H9 (cell line): ENCODE measurements at regions not wholly inside any gene's neighbourhood (a gene's known extent, or its start where the extent isn't known, plus 50 kb on each side); places are given as distances from the start of the nearest gene placed in this dataset.
"Not testable (repeated sequence)": the region's sequence is repeated elsewhere in the genome, so short reads cannot be mapped to it uniquely, and the experiment has no call there.

ENCODE experiments used
- DNase-seq: peaks from one replicate; pipeline ENCODE4 v3.0.0-alpha.2; 2017
- H2AFZ ChIP-seq: one replicate; pipeline ENCODE4 v1.6.1; 2013; ENCODE audit warnings: mild to moderate bottlenecking, low read length, control low read depth, moderate library complexity
- H2AK5ac ChIP-seq: 2 replicates; pipeline ENCODE4 v1.6.1; 2013; ENCODE audit warnings: low read length, control low read depth, mixed read lengths; ENCODE audit not compliant: insufficient read length
- H2BK120ac ChIP-seq: one replicate; pipeline ENCODE4 v1.6.1; 2013; ENCODE audit warnings: low read depth, mild to moderate bottlenecking, low read length, control low read depth, inconsistent platforms; ENCODE audit not compliant: poor library complexity, severe bottlenecking
- H2BK12ac ChIP-seq: 2 replicates; pipeline ENCODE4 v1.6.1; 2013; ENCODE audit warnings: low read length, control low read depth, mixed read lengths, low read depth; ENCODE audit not compliant: insufficient read length
- H2BK15ac ChIP-seq: 2 replicates; pipeline ENCODE4 v1.6.1; 2013; ENCODE audit warnings: low read depth, low read length, control low read depth
- H2BK20ac ChIP-seq: one replicate; pipeline ENCODE4 v1.6.1; 2013; ENCODE audit warnings: low read depth, mild to moderate bottlenecking, low read length, control low read depth, inconsistent platforms; ENCODE audit not compliant: poor library complexity, severe bottlenecking
- H2BK5ac ChIP-seq: 2 replicates; pipeline ENCODE4 v1.6.1; 2013; ENCODE audit warnings: low read length, control low read depth, mixed read lengths; ENCODE audit not compliant: insufficient read length
- H3K14ac ChIP-seq: 2 replicates; pipeline ENCODE4 v1.6.1; 2013; ENCODE audit warnings: low read length, control low read depth; ENCODE audit not compliant: insufficient read depth
- H3K18ac ChIP-seq: 2 replicates; pipeline ENCODE4 v1.6.1; 2013; ENCODE audit warnings: low read depth, mild to moderate bottlenecking, mixed read lengths, low read length, control low read depth; ENCODE audit not compliant: insufficient read length
- H3K23ac ChIP-seq: 2 replicates; pipeline ENCODE4 v1.6.1; 2013; ENCODE audit warnings: low read length, control low read depth, mixed read lengths, low read depth; ENCODE audit not compliant: insufficient read length
- H3K23me2 ChIP-seq: 2 replicates; pipeline ENCODE4 v1.6.1; 2013; ENCODE audit warnings: low read depth, mild to moderate bottlenecking, mixed read lengths, low read length, control low read depth; ENCODE audit not compliant: insufficient read length, poor library complexity, severe bottlenecking
- H3K27ac ChIP-seq: 2 replicates; pipeline ENCODE4 v1.5.1; 2013; ENCODE audit warnings: low read length, control low read depth, mixed read lengths, low read depth; ENCODE audit not compliant: insufficient read length
- H3K27me3 ChIP-seq: 2 replicates; pipeline ENCODE4 v1.6.1; 2013; ENCODE audit warnings: low read length, control low read depth, inconsistent platforms; ENCODE audit not compliant: insufficient read depth
- H3K4ac ChIP-seq: 2 replicates; pipeline ENCODE4 v1.6.1; 2013; ENCODE audit warnings: low read depth, mild to moderate bottlenecking, control low read depth, inconsistent platforms, low read length, moderate library complexity
- H3K4me1 ChIP-seq: 2 replicates; pipeline ENCODE4 v1.6.1; 2013; ENCODE audit warnings: low read length, control low read depth, inconsistent platforms; ENCODE audit not compliant: insufficient read depth
- H3K4me2 ChIP-seq: 2 replicates; pipeline ENCODE4 v1.6.1; 2013; ENCODE audit warnings: low read length, control low read depth, mixed read lengths; ENCODE audit not compliant: insufficient read length, insufficient read depth
- H3K56ac ChIP-seq: 2 replicates; pipeline ENCODE4 v1.6.1; 2013; ENCODE audit warnings: low read depth, mild to moderate bottlenecking, mixed read lengths, low read length, control low read depth; ENCODE audit not compliant: insufficient read length
- H3K79me1 ChIP-seq: 2 replicates; pipeline ENCODE4 v1.6.1; 2013; ENCODE audit warnings: low read depth, mild to moderate bottlenecking, moderate library complexity, low read length, control low read depth, inconsistent platforms; ENCODE audit not compliant: insufficient read depth, poor library complexity, severe bottlenecking
- H3K79me2 ChIP-seq: 2 replicates; pipeline ENCODE4 v1.6.1; 2013; ENCODE audit warnings: low read length, control low read depth, inconsistent platforms; ENCODE audit not compliant: insufficient read depth
- H3K9ac ChIP-seq: 2 replicates; pipeline ENCODE4 v1.6.1; 2013; ENCODE audit warnings: low read length, control low read depth, mixed read lengths; ENCODE audit not compliant: insufficient read length; ENCODE audit errors: extremely low read depth
- H3K9me3 ChIP-seq: one replicate; pipeline ENCODE4 v1.6.1; 2013; ENCODE audit warnings: low read depth, low read length, inconsistent platforms; ENCODE audit not compliant: control insufficient read depth
- H3T11ph ChIP-seq: one replicate; pipeline ENCODE4 v1.6.1; 2013; ENCODE audit warnings: mild to moderate bottlenecking, low read length, control low read depth, inconsistent platforms
- H4K20me1 ChIP-seq: one replicate; pipeline ENCODE4 v1.6.1; 2013; ENCODE audit not compliant: control insufficient read depth, insufficient read length, insufficient read depth
- H4K5ac ChIP-seq: 2 replicates; pipeline ENCODE4 v1.6.1; 2013; ENCODE audit warnings: low read depth, mild to moderate bottlenecking, mixed read lengths, low read length, control low read depth; ENCODE audit not compliant: insufficient read length
- H4K8ac ChIP-seq: replicated peaks from 2 replicates; pipeline ENCODE4 v1.6.1; 2013; ENCODE audit warnings: low read length, control low read depth, mixed read lengths, low read depth; ENCODE audit not compliant: insufficient read length
- H4K91ac ChIP-seq: 2 replicates; pipeline ENCODE4 v1.6.1; 2013; ENCODE audit warnings: low read depth, mild to moderate bottlenecking, moderate library complexity, mixed read lengths, low read length, control low read depth; ENCODE audit not compliant: insufficient read length
- H3K27ac Mint-ChIP-seq, 3 experiments: 2 replicates in 2 of 3; 3 replicates in 1 of 3; pipeline ENCODE4 v1.8.0; 2020 to 2021; ENCODE audit warnings: mixed read lengths in 3 of 3, mild to moderate bottlenecking in 1 of 3, moderate library complexity in 1 of 3
- H3K27me3 Mint-ChIP-seq: 2 replicates; pipeline ENCODE4 v1.8.0; 2021; ENCODE audit warnings: low read depth, mild to moderate bottlenecking, moderate library complexity, mixed read lengths
- H3K36me3 Mint-ChIP-seq, 3 experiments: 2 replicates in 2 of 3; 3 replicates in 1 of 3; pipeline ENCODE4 v1.8.0; 2020 to 2021; ENCODE audit warnings: low read depth in 3 of 3, mixed read lengths in 3 of 3; ENCODE audit not compliant: insufficient read depth in 1 of 3
- H3K4me1 Mint-ChIP-seq, 2 experiments: 2 replicates each; pipeline ENCODE4 v1.8.0; 2020; ENCODE audit warnings: mixed read lengths in 2 of 2
- H3K4me3 Mint-ChIP-seq, 2 experiments: 2 replicates in 1 of 2; 3 replicates in 1 of 2; pipeline ENCODE4 v1.8.0; 2020 to 2021; ENCODE audit warnings: mild to moderate bottlenecking in 2 of 2, mixed read lengths in 2 of 2, moderate library complexity in 1 of 2
- H3K9me3 Mint-ChIP-seq, 2 experiments: 2 replicates in 1 of 2; 3 replicates in 1 of 2; pipeline ENCODE4 v1.8.0; 2020; ENCODE audit warnings: mild to moderate bottlenecking in 2 of 2, mixed read lengths in 2 of 2, moderate library complexity in 1 of 2
- WGBS: extraction: QIAGEN DNeasy Blood & Tissue Kit; methylation state at CpG from one replicate; pipeline ENCODE4 v1.1.7; 2013; ENCODE audit warnings: missing lambda C conversion rate, low lambda C conversion rate, mixed read lengths; ENCODE audit not compliant: insufficient read length; ENCODE audit errors: extremely low coverage; 5-methylcytosine and 5-hydroxymethylcytosine counted together
- TF ChIP-seq, protein P1 (sequence below): fragments of 200-600 bp; sonication (generic); conservative IDR thresholded peaks from 3 replicates; pipeline ENCODE4 v1.8.0; 2021; ENCODE audit warnings: antibody characterized with exemption, mild to moderate bottlenecking

DNA sequence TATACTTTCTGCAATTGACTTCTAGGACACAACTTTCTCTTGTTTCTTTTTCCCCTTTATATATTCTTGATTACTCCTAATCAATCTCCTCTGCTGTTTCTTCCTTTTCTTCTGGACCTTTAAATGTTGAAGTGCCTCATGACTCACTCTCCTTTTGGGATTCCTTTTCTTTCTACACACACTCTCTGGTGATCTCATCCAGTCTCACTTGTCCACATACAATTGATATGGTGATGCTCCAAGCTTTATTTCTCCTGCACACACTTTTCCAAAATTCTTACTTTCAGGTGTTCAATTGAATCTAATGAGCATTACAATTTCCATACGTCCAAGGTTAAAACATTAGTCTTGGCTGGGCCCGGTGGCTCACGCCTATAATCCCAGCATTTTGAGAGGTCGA lies 794.8 kb upstream of the EPHA5 start:
- no peaks in the 10 kb centered on the region for H3K9me3 ChIP-seq
- no peak overlapping the region for H4K5ac ChIP-seq
- H2BK15ac ChIP-seq: no peak overlapping the region
- H3K9ac ChIP-seq: no peak overlapping the region
- WGBS: no CpG with 5 or more reads among the region's 4 CpGs
- no peak overlapping the region for H3K14ac ChIP-seq
- no peak overlapping the region for H3K23ac ChIP-seq
- no peak overlapping the region for H2AK5ac ChIP-seq
- no peaks in the 10 kb centered on the region for H3K79me2 ChIP-seq
- no peaks in the 10 kb centered on the region for H4K20me1 ChIP-seq
- no peak overlapping the region for H3K4ac ChIP-seq
- DNase-seq: no peak
- no peaks in the 10 kb centered on the region for H3K23me2 ChIP-seq
- Mint-ChIP-seq H3K27ac (no peak overlapping the region), H3K9me3 (peaks cover 7 to 11% of the 10 kb centered on the region in 2 experiments), H3K27me3 (no peaks in the 10 kb centered on the region), H3K4me3 (no peak overlapping the region), H3K4me1 (no peaks in the 10 kb centered on the region), H3K36me3 (peaks cover 2 to 6% (median 3%) of the 10 kb centered on the region in 3 experiments; a peak in 5 of 7 replicates)
- no peak overlapping the region for H3K56ac ChIP-seq
- H2AFZ ChIP-seq: no peak overlapping the region
- H3K27ac ChIP-seq: no peak overlapping the region
- no peak overlapping the region for H2BK5ac ChIP-seq
- no peak overlapping the region for H3K4me2 ChIP-seq
- no peak overlapping the region for H3K18ac ChIP-seq
- no peak overlapping the region for H3T11ph ChIP-seq
- no peaks in the 10 kb centered on the region for H3K79me1 ChIP-seq
- no peak overlapping the region for H2BK20ac ChIP-seq
- TF ChIP-seq, protein P1, sequence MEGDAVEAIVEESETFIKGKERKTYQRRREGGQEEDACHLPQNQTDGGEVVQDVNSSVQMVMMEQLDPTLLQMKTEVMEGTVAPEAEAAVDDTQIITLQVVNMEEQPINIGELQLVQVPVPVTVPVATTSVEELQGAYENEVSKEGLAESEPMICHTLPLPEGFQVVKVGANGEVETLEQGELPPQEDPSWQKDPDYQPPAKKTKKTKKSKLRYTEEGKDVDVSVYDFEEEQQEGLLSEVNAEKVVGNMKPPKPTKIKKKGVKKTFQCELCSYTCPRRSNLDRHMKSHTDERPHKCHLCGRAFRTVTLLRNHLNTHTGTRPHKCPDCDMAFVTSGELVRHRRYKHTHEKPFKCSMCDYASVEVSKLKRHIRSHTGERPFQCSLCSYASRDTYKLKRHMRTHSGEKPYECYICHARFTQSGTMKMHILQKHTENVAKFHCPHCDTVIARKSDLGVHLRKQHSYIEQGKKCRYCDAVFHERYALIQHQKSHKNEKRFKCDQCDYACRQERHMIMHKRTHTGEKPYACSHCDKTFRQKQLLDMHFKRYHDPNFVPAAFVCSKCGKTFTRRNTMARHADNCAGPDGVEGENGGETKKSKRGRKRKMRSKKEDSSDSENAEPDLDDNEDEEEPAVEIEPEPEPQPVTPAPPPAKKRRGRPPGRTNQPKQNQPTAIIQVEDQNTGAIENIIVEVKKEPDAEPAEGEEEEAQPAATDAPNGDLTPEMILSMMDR: no peak
- H4K91ac ChIP-seq: no peak overlapping the region
- H4K8ac ChIP-seq: no peak overlapping the region
- no peak overlapping the region for H2BK12ac ChIP-seq
- no peaks in the 10 kb centered on the region for H3K4me1 ChIP-seq
- no peaks in the 10 kb centered on the region for H3K27me3 ChIP-seq
- no peak overlapping the region for H2BK120ac ChIP-seq

DNA sequence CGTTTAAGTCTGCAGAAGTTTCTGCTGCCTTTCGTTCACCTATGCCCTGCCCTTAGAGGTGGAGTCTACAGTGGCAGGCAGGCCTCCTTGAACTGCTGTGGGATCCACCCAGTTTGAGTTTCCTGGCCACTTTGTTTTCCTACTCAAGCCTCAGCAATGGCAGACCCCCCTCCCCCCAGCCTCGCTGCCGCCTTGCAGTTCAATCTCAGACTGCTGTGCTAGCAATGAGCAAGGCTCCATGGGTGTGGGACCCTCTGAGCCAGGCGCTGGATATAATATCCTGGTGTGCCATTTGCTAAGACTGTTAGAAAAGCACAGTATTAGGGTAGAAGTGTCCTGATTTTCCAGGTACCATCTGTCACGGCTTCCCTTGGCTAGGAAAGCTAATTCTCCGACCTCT lies 792.6 kb upstream of the EPHA5 start:
- not testable (repeated sequence) for H3K9ac ChIP-seq, H3K4me1 Mint-ChIP-seq, H2AFZ ChIP-seq, H2BK15ac ChIP-seq, H2BK120ac ChIP-seq, DNase-seq, H3K27me3 ChIP-seq, H2BK20ac ChIP-seq, H4K20me1 ChIP-seq, H3T11ph ChIP-seq, H3K79me2 ChIP-seq, H3K23me2 ChIP-seq, H3K27ac Mint-ChIP-seq, H3K18ac ChIP-seq, H2BK12ac ChIP-seq, H3K4me3 Mint-ChIP-seq, H4K8ac ChIP-seq, H3K56ac ChIP-seq, H3K4ac ChIP-seq, H3K79me1 ChIP-seq, H3K36me3 Mint-ChIP-seq, H3K9me3 ChIP-seq, H3K23ac ChIP-seq, H4K5ac ChIP-seq, H3K27me3 Mint-ChIP-seq, H2BK5ac ChIP-seq, H3K27ac ChIP-seq, H3K4me1 ChIP-seq, H2AK5ac ChIP-seq, H4K91ac ChIP-seq, H3K14ac ChIP-seq, H3K4me2 ChIP-seq
- peaks cover 17 to 18% of the 10 kb centered on the region in 2 experiments for H3K9me3 Mint-ChIP-seq
- no CpG with 5 or more reads among the region's 7 CpGs for WGBS
